ENCODE measurements at regions not wholly inside any gene's neighbourhood (a gene's known extent, or its start where the extent isn't known, plus 50 kb on each side); places are given as distances from the start of the nearest gene placed in this dataset.
"Not testable (repeated sequence)": the region's sequence is repeated elsewhere in the genome, so short reads cannot be mapped to it uniquely, and the experiment has no call there.

- Histone ChIP-seq H3K4me2 (ENCODE audit: low read length) (no peak overlapping the region), H3K4me1 (ENCODE audit: control insufficient read depth, insufficient read depth, low read length) (no peaks in the 10 kb centered on the region), H3K36me3 (ENCODE audit: insufficient read depth, low read length) (no peaks in the 10 kb centered on the region), H3K9me3 (replicated peaks; ENCODE audit: low read length) (no peaks in the 10 kb centered on the region), H3K9ac (ENCODE audit: low read depth, low read length) (no peak overlapping the region), H3K27me3 (ENCODE audit: control insufficient read depth, insufficient read depth, low read length) (no peaks in the 10 kb centered on the region), H3K4me3 (ENCODE audit: low read length) (no peak overlapping the region)
These were observed 1110.0 kb upstream of the ACVR2A start for GRCh38 chr2:146734821-146735190.

- Histone ChIP-seq H3K4me2 (ENCODE audit: low read length) (peak overlapping the region; percentile 22), H3K36me3 (ENCODE audit: insufficient read depth, low read length) (no peaks in the 10 kb centered on the region), H3K9me3 (replicated peaks; ENCODE audit: low read length) (no peaks in the 10 kb centered on the region), H3K4me3 (ENCODE audit: low read length) (no peak overlapping the region), H3K27me3 (ENCODE audit: control insufficient read depth, insufficient read depth, low read length) (no peaks in the 10 kb centered on the region), H3K9ac (ENCODE audit: low read depth, low read length) (no peak overlapping the region), H3K4me1 (ENCODE audit: control insufficient read depth, insufficient read depth, low read length) (no peaks in the 10 kb centered on the region)
These were observed 1110.6 kb upstream of the ACVR2A start for GRCh38 chr2:146734042-146734820.

- Histone ChIP-seq H3K9me3 (replicated peaks; ENCODE audit: low read length) (no peaks in the 10 kb centered on the region), H3K4me1 (ENCODE audit: control insufficient read depth, insufficient read depth, low read length) (no peaks in the 10 kb centered on the region), H3K36me3 (ENCODE audit: insufficient read depth, low read length) (no peaks in the 10 kb centered on the region), H3K9ac (ENCODE audit: low read depth, low read length) (no peak overlapping the region), H3K27me3 (ENCODE audit: control insufficient read depth, insufficient read depth, low read length) (no peaks in the 10 kb centered on the region), H3K4me3 (ENCODE audit: low read length) (no peak overlapping the region), H3K4me2 (ENCODE audit: low read length) (no peak overlapping the region)
These were observed 1113.9 kb upstream of the ACVR2A start for GRCh38 chr2:146730882-146731281.

GRCh38 chr2:146721486-146721885 lies 1123.3 kb upstream of the ACVR2A start:
- Histone ChIP-seq H3K9ac (ENCODE audit: low read depth, low read length) (no peak overlapping the region), H3K4me3 (ENCODE audit: low read length) (no peak overlapping the region), H3K36me3 (ENCODE audit: insufficient read depth, low read length) (no peaks in the 10 kb centered on the region), H3K4me1 (ENCODE audit: control insufficient read depth, insufficient read depth, low read length) (no peaks in the 10 kb centered on the region), H3K4me2 (ENCODE audit: low read length) (no peak overlapping the region), H3K27me3 (ENCODE audit: control insufficient read depth, insufficient read depth, low read length) (no peaks in the 10 kb centered on the region), H3K9me3 (replicated peaks; ENCODE audit: low read length) (no peaks in the 10 kb centered on the region)

GRCh38 chr2:146720170-146720569 lies 1124.7 kb upstream of the ACVR2A start:
- H3K9me3 ChIP-seq (replicated peaks; ENCODE audit: low read length), result no peaks in the 10 kb centered on the region
- H3K4me1 ChIP-seq (ENCODE audit: control insufficient read depth, insufficient read depth, low read length), result no peaks in the 10 kb centered on the region
- no peaks in the 10 kb centered on the region for H3K36me3 ChIP-seq (ENCODE audit: insufficient read depth, low read length)
- H3K27me3 ChIP-seq (ENCODE audit: control insufficient read depth, insufficient read depth, low read length), result no peaks in the 10 kb centered on the region
- no peak overlapping the region for H3K9ac ChIP-seq (ENCODE audit: low read depth, low read length)
- H3K4me2 ChIP-seq (ENCODE audit: low read length), result no peak overlapping the region
- no peak overlapping the region for H3K4me3 ChIP-seq (ENCODE audit: low read length)

- no peak overlapping the region for H3K4me3 ChIP-seq (ENCODE audit: low read length)
- H3K4me2 ChIP-seq (ENCODE audit: low read length), result no peak overlapping the region
- H3K36me3 ChIP-seq (ENCODE audit: insufficient read depth, low read length), result no peaks in the 10 kb centered on the region
- no peaks in the 10 kb centered on the region for H3K9me3 ChIP-seq (replicated peaks; ENCODE audit: low read length)
- no peaks in the 10 kb centered on the region for H3K27me3 ChIP-seq (ENCODE audit: control insufficient read depth, insufficient read depth, low read length)
- no peaks in the 10 kb centered on the region for H3K4me1 ChIP-seq (ENCODE audit: control insufficient read depth, insufficient read depth, low read length)
- no peak overlapping the region for H3K9ac ChIP-seq (ENCODE audit: low read depth, low read length)
These were observed 1128.2 kb upstream of the ACVR2A start for GRCh38 chr2:146716591-146716990.

GRCh38 chr2:146709004-146709403 lies 1135.8 kb upstream of the ACVR2A start:
- H3K4me2 ChIP-seq (ENCODE audit: low read length), result no peak overlapping the region
- no peaks in the 10 kb centered on the region for H3K27me3 ChIP-seq (ENCODE audit: control insufficient read depth, insufficient read depth, low read length)
- no peak overlapping the region for H3K9ac ChIP-seq (ENCODE audit: low read depth, low read length)
- H3K4me1 ChIP-seq (ENCODE audit: control insufficient read depth, insufficient read depth, low read length), result no peaks in the 10 kb centered on the region
- no peaks in the 10 kb centered on the region for H3K36me3 ChIP-seq (ENCODE audit: insufficient read depth, low read length)
- no peaks in the 10 kb centered on the region for H3K9me3 ChIP-seq (replicated peaks; ENCODE audit: low read length)
- H3K4me3 ChIP-seq (ENCODE audit: low read length), result no peak overlapping the region

GRCh38 chr2:146701183-146701582 lies 1143.6 kb upstream of the ACVR2A start:
- Histone ChIP-seq H3K27me3 (ENCODE audit: control insufficient read depth, insufficient read depth, low read length) (no peaks in the 10 kb centered on the region), H3K4me2 (ENCODE audit: low read length) (no peak overlapping the region), H3K4me1 (ENCODE audit: control insufficient read depth, insufficient read depth, low read length) (no peaks in the 10 kb centered on the region), H3K4me3 (ENCODE audit: low read length) (no peak overlapping the region), H3K9me3 (replicated peaks; ENCODE audit: low read length) (no peaks in the 10 kb centered on the region), H3K36me3 (ENCODE audit: insufficient read depth, low read length) (no peaks in the 10 kb centered on the region), H3K9ac (ENCODE audit: low read depth, low read length) (no peak overlapping the region)

GRCh38 chr2:146697307-146697706 lies 1147.5 kb upstream of the ACVR2A start:
- H3K4me3 ChIP-seq (ENCODE audit: low read length), result no peak overlapping the region
- H3K4me2 ChIP-seq (ENCODE audit: low read length), result no peak overlapping the region
- H3K36me3 ChIP-seq (ENCODE audit: insufficient read depth, low read length), result no peaks in the 10 kb centered on the region
- H3K9me3 ChIP-seq (replicated peaks; ENCODE audit: low read length), result no peaks in the 10 kb centered on the region
- H3K4me1 ChIP-seq (ENCODE audit: control insufficient read depth, insufficient read depth, low read length), result no peaks in the 10 kb centered on the region
- H3K27me3 ChIP-seq (ENCODE audit: control insufficient read depth, insufficient read depth, low read length), result no peaks in the 10 kb centered on the region
- H3K9ac ChIP-seq (ENCODE audit: low read depth, low read length), result no peak overlapping the region

- H3K4me1 ChIP-seq (ENCODE audit: control insufficient read depth, insufficient read depth, low read length); H3K4me3 ChIP-seq (ENCODE audit: low read length); H3K27me3 ChIP-seq (ENCODE audit: control insufficient read depth, insufficient read depth, low read length); H3K36me3 ChIP-seq (ENCODE audit: insufficient read depth, low read length); H3K9ac ChIP-seq (ENCODE audit: low read depth, low read length); H3K4me2 ChIP-seq (ENCODE audit: low read length); H3K9me3 ChIP-seq (replicated peaks; ENCODE audit: low read length): not testable (repeated sequence)
These were observed 1148.0 kb upstream of the ACVR2A start for GRCh38 chr2:146696787-146697186.

- H3K4me3 ChIP-seq (ENCODE audit: low read length), result no peak overlapping the region
- no peaks in the 10 kb centered on the region for H3K4me1 ChIP-seq (ENCODE audit: control insufficient read depth, insufficient read depth, low read length)
- H3K9ac ChIP-seq (ENCODE audit: low read depth, low read length), result no peak overlapping the region
- H3K27me3 ChIP-seq (ENCODE audit: control insufficient read depth, insufficient read depth, low read length), result no peaks in the 10 kb centered on the region
- no peaks in the 10 kb centered on the region for H3K9me3 ChIP-seq (replicated peaks; ENCODE audit: low read length)
- H3K4me2 ChIP-seq (ENCODE audit: low read length), result no peak overlapping the region
- H3K36me3 ChIP-seq (ENCODE audit: insufficient read depth, low read length), result no peaks in the 10 kb centered on the region
These were observed 1162.8 kb upstream of the ACVR2A start for GRCh38 chr2:146681991-146682390.

- H3K4me1 ChIP-seq (ENCODE audit: control insufficient read depth, insufficient read depth, low read length), result no peaks in the 10 kb centered on the region
These were observed 1166.3 kb upstream of the ACVR2A start for GRCh38 chr2:146678516-146678915.

More at GRCh38 chr2:146678516-146678915, 1166.3 kb upstream of the ACVR2A start:
- Histone ChIP-seq H3K36me3 (ENCODE audit: insufficient read depth, low read length) (no peaks in the 10 kb centered on the region), H3K4me2 (ENCODE audit: low read length) (no peak overlapping the region), H3K27me3 (ENCODE audit: control insufficient read depth, insufficient read depth, low read length) (no peaks in the 10 kb centered on the region), H3K4me3 (ENCODE audit: low read length) (no peak overlapping the region), H3K9ac (ENCODE audit: low read depth, low read length) (no peak overlapping the region), H3K9me3 (replicated peaks; ENCODE audit: low read length) (no peaks in the 10 kb centered on the region)

Data from skeletal muscle satellite cell (primary cell).